HG03571 (cell line): ENCODE measurements at regions not wholly inside any gene's neighbourhood (a gene's known extent, or its start where the extent isn't known, plus 50 kb on each side); places are given as distances from the start of the nearest gene placed in this dataset.
"Not testable (repeated sequence)": the region's sequence is repeated elsewhere in the genome, so short reads cannot be mapped to it uniquely, and the experiment has no call there.

ENCODE experiments used
- ATAC-seq: cut with Tn5 transposase; IDR thresholded peaks from one replicate; pipeline ENCODE4 v1.9.1; 2021; ENCODE audit not compliant: unreplicated experiment

- not testable (repeated sequence) for ATAC-seq
Measured at GRCh38 chr2:87343347-87343746, 321.7 kb upstream of the PLGLB1 start.

- ATAC-seq: not testable (repeated sequence)
Measured at GRCh38 chr2:87345283-87345682, 323.6 kb upstream of the PLGLB1 start.

- not testable (repeated sequence) for ATAC-seq
Measured at GRCh38 chr2:87348556-87348955, 326.9 kb upstream of the PLGLB1 start.

- ATAC-seq: not testable (repeated sequence)
Measured at GRCh38 chr2:87349006-87349405, 327.4 kb upstream of the PLGLB1 start.

- not testable (repeated sequence) for ATAC-seq
Measured at GRCh38 chr2:87352178-87352934, 330.7 kb upstream of the PLGLB1 start.

GRCh38 chr2:87353408-87353807 is 331.8 kb upstream of the PLGLB1 start:
- ATAC-seq: not testable (repeated sequence)

GRCh38 chr2:87354102-87354501 is 332.5 kb upstream of the PLGLB1 start:
- not testable (repeated sequence) for ATAC-seq

- ATAC-seq: not testable (repeated sequence)
Measured at GRCh38 chr2:87360250-87360649, 338.6 kb upstream of the PLGLB1 start.

GRCh38 chr2:87360927-87361326 is 339.3 kb upstream of the PLGLB1 start:
- ATAC-seq: not testable (repeated sequence)

GRCh38 chr2:87361805-87362204 is 340.2 kb upstream of the PLGLB1 start:
- ATAC-seq: not testable (repeated sequence)

- ATAC-seq: not testable (repeated sequence)
Measured at GRCh38 chr2:87364379-87364778, 342.7 kb upstream of the PLGLB1 start.

GRCh38 chr2:87365038-87365437 is 343.4 kb upstream of the PLGLB1 start:
- ATAC-seq: not testable (repeated sequence)

- ATAC-seq: not testable (repeated sequence)
Measured at GRCh38 chr2:87386063-87386560, 361.8 kb upstream of the PLGLB2 start.

- not testable (repeated sequence) for ATAC-seq
Measured at GRCh38 chr2:87395784-87396183, 352.1 kb upstream of the PLGLB2 start.

GRCh38 chr2:87396551-87397265 is 351.2 kb upstream of the PLGLB2 start:
- not testable (repeated sequence) for ATAC-seq

GRCh38 chr2:87397276-87398065 is 350.4 kb upstream of the PLGLB2 start:
- not testable (repeated sequence) for ATAC-seq

- not testable (repeated sequence) for ATAC-seq
Measured at GRCh38 chr2:87398567-87399305, 349.2 kb upstream of the PLGLB2 start.

- no peak for ATAC-seq
Measured at GRCh38 chr2:87401726-87402345, 346.1 kb upstream of the PLGLB2 start.

GRCh38 chr2:87403893-87404175 is 344.1 kb upstream of the PLGLB2 start:
- ATAC-seq: no peak
